HG02678 (cell line): ENCODE measurements at regions not wholly inside any gene's neighbourhood (a gene's known extent, or its start where the extent isn't known, plus 50 kb on each side); places are given as distances from the start of the nearest gene placed in this dataset.

Source experiments
- ATAC-seq: cut with Tn5 transposase; IDR thresholded peaks from one replicate; pipeline ENCODE4 v1.9.1; 2021; ENCODE audit warnings: mild to moderate bottlenecking, moderate library complexity; ENCODE audit not compliant: unreplicated experiment

DNA sequence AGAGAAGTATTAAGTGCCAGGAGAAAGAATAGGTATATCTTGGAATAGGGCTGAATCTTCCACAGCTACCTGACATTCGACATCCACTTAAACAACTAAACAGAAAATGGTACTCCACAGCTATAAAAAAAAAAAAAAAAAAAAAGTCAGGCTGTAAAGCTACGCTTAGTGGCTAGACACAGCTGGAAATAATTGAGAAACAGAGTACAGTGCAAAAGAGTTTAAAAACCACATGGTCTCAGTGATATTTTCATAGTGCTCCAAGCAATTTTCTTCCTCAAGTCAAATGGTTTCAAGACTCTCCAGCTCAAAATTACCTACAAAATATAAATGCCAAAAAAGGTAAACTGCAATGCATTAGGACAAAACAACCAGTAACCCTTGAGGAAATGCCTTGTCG is 607.1 kb downstream of the KCNJ2 start:
- no peak for ATAC-seq

GRCh38 chr17:70780031-70780430 is 610.7 kb downstream of the KCNJ2 start:
- ATAC-seq = no peak

DNA sequence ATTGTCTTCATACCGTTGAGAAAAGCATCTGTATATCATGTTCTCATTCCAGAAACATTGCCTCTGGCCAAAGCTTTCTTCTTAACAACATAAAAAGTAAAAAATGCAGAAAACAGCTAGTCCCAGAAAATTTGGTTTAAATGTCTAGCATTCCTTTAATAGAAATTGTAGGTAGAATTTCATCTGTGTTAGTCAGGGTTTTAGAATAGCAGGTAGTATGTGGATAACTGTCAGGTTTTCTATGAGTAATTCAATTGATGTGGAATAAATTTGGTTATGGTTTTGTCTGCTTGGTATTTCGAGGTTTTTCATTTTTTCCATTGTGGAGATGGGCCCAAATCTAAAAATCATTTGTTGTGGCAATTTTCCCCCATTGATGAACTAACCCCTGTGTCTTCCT is 616.7 kb downstream of the KCNJ2 start:
- no peak for ATAC-seq

DNA sequence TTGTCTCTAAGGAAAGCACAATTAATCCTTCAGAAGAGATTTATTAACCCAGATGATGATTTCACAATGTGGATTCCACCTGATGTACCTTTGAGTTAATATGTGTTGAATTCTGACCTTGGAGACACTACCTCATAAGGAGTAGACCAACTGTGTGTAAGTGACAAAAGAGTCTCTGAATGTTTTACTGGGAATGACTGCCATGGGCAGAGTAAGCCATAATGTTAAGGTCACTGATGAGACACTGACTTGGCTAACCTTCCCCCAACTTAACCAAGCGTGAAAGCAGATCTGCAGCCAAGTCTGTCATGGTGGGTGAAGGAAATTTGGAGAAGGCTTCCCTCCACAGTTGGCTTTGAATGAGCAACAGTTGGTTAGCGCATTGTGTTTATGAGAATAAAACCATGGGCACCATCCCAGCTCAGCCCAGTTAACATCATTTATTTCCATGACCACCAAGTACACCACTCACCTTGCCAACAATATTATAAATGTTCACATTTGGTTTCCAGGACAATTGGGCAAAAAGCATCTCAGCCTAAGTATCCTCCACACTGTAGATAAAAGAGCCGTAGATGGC is 618.5 kb downstream of the KCNJ2 start:
- no peak for ATAC-seq

DNA sequence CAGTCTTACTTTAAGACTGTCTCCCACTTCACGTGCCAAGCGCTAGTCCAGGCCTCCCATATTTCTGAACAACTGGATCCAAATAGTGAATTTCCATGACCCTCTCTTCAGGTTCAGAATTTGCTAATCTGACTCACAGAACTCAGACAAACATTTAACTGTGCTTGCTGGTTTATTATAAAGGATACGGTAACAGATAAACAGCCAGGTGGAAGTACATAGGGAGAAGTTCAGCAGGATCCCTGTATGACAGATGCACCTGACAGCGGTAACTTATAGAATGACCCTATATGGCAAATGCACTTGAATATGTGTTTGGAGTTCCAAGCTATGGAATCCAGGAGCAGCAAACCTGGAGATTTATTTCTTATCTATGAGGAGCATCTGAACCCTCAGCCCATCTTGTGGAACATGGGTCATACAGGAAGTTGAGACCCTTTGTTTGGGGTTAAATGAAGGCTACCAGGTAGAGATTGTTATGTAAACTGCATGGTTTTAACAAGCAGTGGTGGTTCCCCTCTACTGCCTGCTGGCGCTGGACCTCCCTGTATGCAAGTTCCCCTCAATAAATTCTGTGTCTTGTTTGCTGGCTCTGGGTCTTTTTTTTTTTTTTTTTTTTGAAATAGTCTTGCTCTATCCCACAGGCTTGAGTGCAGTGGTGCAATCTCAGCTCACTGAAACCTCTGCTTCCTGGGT is 622.6 kb downstream of the KCNJ2 start:
- ATAC-seq = no peak

DNA sequence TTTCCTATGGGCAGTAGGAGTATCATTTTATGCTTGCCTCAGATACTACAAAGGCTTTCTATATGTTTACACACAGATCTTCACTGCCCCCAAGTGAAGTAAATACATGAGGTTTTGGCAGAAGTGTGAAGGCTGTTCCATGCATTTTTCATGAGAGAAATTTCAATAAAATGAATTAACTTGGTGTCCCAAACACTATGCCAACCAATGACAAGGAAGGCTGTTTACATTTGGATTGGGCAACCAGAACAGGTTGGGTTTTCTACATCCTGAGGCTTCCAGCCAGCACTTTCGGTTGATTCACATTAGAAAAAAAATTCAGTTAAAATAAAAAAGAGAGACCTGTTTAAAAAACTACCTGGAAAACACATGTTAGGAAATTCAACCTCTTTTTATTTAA is 625.4 kb downstream of the KCNJ2 start:
- ATAC-seq = no peak

GRCh38 chr17:70795620-70796019 is 626.3 kb downstream of the KCNJ2 start:
- ATAC-seq = no peak

GRCh38 chr17:70796757-70797156 is 627.4 kb downstream of the KCNJ2 start:
- no peak for ATAC-seq

DNA sequence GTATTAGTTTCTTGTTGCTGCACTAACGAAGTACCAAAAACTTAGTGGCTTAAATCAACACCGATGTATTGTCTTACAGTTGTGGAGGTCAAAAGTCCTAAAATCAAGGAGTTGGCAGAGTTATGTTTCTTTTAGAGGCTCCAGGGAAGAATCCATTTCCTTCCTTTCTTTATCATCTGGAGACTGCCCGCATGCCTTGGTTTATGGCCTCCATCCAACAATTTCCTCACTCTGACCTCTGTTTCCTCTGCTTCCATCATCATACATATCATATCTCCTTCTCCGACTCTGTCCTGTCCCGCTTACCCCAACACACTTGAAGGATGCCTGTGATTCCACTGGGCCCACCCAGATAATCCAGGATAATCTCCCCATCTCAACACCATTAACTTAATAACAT is 627.8 kb downstream of the KCNJ2 start:
- no peak for ATAC-seq

DNA sequence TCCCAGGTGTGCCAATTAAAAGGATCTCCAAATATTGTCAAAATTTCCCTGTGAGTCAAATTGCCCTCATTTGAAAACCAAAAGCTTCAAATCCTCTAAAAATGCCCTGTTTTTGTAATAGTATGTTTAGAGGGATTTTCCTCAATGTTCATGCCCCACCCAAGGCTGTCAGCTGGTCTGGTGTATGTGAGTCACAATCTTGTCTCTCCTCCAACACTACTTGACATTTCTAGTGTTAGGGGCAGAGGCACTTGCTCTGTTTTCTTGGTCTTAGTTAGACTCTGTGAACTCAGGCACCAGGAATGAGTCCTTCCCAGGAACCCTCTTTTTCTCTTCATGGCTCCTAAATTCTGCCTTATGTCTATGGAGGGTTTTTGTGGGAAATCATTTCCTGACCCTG is 634.8 kb downstream of the KCNJ2 start:
- ATAC-seq = no peak

GRCh38 chr17:70808596-70808995 is 639.3 kb downstream of the KCNJ2 start:
- no peak for ATAC-seq

GRCh38 chr17:70810609-70811008 is 641.3 kb downstream of the KCNJ2 start:
- no peak for ATAC-seq

DNA sequence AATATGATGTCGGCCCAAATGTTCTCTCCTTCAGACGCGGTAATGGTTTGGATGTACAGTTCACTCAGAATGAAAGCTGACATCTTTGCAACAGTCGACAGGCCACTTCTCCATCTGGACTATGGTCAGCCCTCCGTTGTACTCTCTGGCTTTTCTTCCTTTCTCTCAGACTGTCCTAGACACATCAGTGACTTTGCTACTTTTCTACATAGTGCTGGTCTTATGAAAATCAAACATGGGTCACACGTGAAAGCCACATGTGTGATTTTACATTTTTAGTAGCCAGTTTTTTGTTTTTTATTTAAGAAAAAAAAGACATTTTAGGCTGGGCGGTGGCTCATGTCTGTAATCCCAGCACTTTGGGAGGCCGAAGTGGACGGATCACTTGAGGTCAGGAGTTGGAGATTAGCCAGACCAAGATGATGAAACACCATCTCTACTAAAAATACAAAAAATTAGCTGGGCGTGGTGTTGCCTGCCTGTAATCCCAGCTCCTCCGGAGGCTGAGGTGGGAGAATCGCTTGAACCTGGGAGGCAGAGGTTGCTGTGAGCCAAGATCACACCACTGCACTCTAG is 644.1 kb downstream of the KCNJ2 start:
- no peak for ATAC-seq

- no peak for ATAC-seq
These were observed 649.9 kb downstream of the KCNJ2 start for GRCh38 chr17:70819183-70819582.

DNA sequence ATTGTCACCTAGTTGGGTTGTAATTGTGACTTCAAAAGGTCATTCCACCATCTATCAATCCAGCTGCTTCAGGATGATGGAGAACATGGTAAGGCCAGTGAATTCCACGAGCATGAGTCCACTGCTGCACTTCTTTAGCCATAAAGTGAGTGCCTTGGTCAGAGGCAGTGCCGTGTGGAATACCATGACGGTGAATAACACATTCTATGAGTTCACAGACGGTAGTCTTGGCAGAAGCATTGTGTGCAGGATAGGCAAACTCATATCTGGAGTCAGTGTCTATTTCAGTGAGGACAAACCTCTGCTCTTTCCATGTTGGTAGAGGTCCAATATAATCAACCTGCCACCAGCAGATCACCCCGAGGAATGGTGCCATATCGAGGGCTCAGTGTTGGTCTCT is 650.9 kb downstream of the KCNJ2 start:
- no peak for ATAC-seq

- ATAC-seq = no peak
These were observed 656.2 kb downstream of the KCNJ2 start for GRCh38 chr17:70825321-70826125.

DNA sequence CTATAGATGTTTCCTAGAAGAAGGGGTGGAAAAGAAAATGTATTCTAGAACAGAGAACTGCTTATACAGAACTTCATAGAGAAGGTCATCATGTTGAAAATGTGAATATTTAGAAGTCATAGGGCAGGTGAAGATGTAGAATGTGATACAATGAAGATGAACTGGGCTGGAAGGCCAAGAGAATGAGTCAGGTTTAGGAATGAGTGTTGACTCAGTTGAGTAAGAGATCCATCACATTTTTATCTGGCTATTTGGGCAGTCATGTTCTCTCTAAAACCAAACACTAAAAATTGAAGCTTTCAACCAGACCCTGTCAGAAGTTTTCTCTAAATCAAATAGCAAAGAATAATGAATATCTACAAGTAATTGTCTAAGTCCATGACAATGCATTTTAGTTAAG is 660.5 kb downstream of the KCNJ2 start:
- no peak for ATAC-seq

DNA sequence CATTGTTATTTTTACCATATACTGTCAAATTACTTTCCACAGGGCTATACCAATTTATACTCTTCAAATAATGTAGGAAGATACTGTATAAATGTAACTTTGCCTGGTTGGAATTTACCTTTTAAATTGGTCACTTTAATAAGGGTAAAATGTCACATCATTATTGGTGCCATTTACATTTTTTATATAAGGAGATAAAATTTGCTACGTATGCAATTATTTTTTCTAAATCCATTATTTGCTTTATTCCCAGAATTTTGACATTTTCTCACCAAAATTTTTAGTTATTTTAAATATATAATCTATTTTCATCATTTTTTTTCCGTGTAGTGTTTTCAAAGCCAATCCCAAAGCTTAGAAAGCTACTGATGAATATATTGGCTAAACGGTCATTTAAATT is 664.7 kb downstream of the KCNJ2 start:
- no peak for ATAC-seq

GRCh38 chr17:70848785-70849184 is 679.5 kb downstream of the KCNJ2 start:
- no peak for ATAC-seq

- ATAC-seq = no peak
These were observed 686.2 kb downstream of the KCNJ2 start for GRCh38 chr17:70855401-70856054.

DNA sequence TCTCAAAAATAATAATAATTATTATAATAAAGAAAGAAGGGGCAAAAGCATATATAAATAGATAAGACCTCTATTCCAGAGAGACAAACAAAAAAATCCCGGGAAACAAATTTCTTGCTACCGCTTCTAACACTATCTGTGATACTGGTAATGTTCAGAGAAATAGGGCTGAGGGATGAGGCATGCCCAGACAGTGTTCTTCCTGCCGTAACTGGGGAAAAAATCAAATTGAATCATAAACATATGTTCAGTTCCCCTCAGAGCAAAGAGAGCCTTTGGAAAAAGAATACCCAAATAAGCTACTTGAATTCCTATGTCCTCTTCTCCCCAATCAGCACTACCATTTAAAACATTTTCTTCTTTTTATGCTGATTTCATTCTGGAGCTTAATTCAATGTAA is 688.0 kb downstream of the KCNJ2 start:
- no peak for ATAC-seq
